GM12874 (cell line): ENCODE measurements at regions not wholly inside any gene's neighbourhood (a gene's known extent, or its start where the extent isn't known, plus 50 kb on each side); places are given as distances from the start of the nearest gene placed in this dataset.

Source experiments
- TF ChIP-seq, protein P1 (sequence below): IDR thresholded peaks from 2 replicates; pipeline ENCODE4 v1.5.1; 2011; ENCODE audit warnings: low read depth, mild to moderate bottlenecking, control low read depth, low read length, moderate library complexity; ENCODE audit not compliant: insufficient read depth

- TF ChIP-seq, protein P1, sequence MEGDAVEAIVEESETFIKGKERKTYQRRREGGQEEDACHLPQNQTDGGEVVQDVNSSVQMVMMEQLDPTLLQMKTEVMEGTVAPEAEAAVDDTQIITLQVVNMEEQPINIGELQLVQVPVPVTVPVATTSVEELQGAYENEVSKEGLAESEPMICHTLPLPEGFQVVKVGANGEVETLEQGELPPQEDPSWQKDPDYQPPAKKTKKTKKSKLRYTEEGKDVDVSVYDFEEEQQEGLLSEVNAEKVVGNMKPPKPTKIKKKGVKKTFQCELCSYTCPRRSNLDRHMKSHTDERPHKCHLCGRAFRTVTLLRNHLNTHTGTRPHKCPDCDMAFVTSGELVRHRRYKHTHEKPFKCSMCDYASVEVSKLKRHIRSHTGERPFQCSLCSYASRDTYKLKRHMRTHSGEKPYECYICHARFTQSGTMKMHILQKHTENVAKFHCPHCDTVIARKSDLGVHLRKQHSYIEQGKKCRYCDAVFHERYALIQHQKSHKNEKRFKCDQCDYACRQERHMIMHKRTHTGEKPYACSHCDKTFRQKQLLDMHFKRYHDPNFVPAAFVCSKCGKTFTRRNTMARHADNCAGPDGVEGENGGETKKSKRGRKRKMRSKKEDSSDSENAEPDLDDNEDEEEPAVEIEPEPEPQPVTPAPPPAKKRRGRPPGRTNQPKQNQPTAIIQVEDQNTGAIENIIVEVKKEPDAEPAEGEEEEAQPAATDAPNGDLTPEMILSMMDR, result peak; percentile 66
These were observed 283.5 kb downstream of the S1PR1 start for GRCh38 chr1:101520302-101520701.

- TF ChIP-seq, protein P1, result no peak
These were observed 285.7 kb downstream of the S1PR1 start for GRCh38 chr1:101522486-101522885.

- TF ChIP-seq, protein P1, result no peak
These were observed 290.0 kb downstream of the S1PR1 start for GRCh38 chr1:101526813-101527212.

GRCh38 chr1:101532377-101532776, 295.6 kb downstream of the S1PR1 start:
- TF ChIP-seq, protein P1, result no peak

- TF ChIP-seq, protein P1, result no peak
These were observed 303.3 kb downstream of the S1PR1 start for GRCh38 chr1:101540161-101540560.

- TF ChIP-seq, protein P1, result no peak
These were observed 310.1 kb downstream of the S1PR1 start for GRCh38 chr1:101546885-101547284.

- TF ChIP-seq, protein P1, result no peak
These were observed 310.5 kb downstream of the S1PR1 start for GRCh38 chr1:101547357-101547756.

DNA sequence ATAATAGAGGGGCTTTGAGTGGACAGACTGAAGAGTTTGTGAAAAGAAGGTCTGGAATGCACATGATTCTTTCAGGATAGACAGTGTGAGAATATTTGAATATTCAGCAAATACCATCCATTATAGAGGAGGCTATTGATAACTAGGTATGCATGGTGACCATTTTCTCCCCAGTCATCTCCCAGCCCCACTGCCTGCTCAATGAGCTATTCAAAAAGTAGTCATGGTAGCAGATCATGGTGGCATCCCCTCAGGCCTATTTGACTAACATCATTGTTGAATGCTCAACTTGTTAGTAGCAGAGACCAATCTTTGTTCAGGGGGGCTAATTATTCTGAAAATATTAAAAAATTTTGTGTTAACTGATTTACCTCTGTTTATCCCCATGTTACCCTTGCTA, 311.6 kb downstream of the S1PR1 start:
- TF ChIP-seq, protein P1, result no peak
